SK-N-SH (cell line): ENCODE measurements at regions not wholly inside any gene's neighbourhood (a gene's known extent, or its start where the extent isn't known, plus 50 kb on each side); places are given as distances from the start of the nearest gene placed in this dataset.

Experiments
- CTCF ChIP-seq: fragments of 200-600 bp; sonication (generic); IDR thresholded peaks from 2 replicates; pipeline ENCODE4 v1.6.1; 2017; ENCODE audit warnings: antibody characterized with exemption, mild to moderate bottlenecking, moderate library complexity
- EP300 ChIP-seq, 2 experiments: IDR thresholded peaks; 2 replicates each; pipeline versions ENCODE4 v1.4.0 to v1.6.1; 2012; ENCODE audit warnings: borderline replicate concordance in 1 of 2, low read depth in 1 of 2, low read length in 1 of 2
- GATA2 ChIP-seq: sonication (generic); formaldehyde crosslinking; IDR thresholded peaks from 2 replicates; pipeline ENCODE4 v1.5.0; 2020; ENCODE audit warnings: mild to moderate bottlenecking, missing genetic modification reagents
- JUND ChIP-seq: IDR thresholded peaks from 2 replicates; pipeline ENCODE4 v1.4.0; 2012
- MXI1 ChIP-seq: IDR thresholded peaks from 2 replicates; pipeline ENCODE4 v1.6.1; 2012; ENCODE audit warnings: mild to moderate bottlenecking, low read depth, low read length, improper control_type of control experiment
- POLR2AphosphoS5 ChIP-seq: IDR thresholded peaks from 2 replicates; pipeline ENCODE4 v1.6.1; 2012; ENCODE audit warnings: low read depth, low read length
- RAD21 ChIP-seq: IDR thresholded peaks from 2 replicates; pipeline ENCODE4 v1.6.1; 2012; ENCODE audit warnings: mild to moderate bottlenecking, low read length
- RCOR1 ChIP-seq: fragments of 150-350 bp; IDR thresholded peaks from 2 replicates; pipeline ENCODE4 v1.6.1; 2017; ENCODE audit warnings: antibody characterized with exemption, low read length
- TF ChIP-seq, protein P1 (sequence below): fragments of 150-350 bp; IDR thresholded peaks from 2 replicates; pipeline ENCODE4 v1.6.1; 2017; ENCODE audit warnings: antibody characterized with exemption, low read length, low read depth, borderline replicate concordance
- TF ChIP-seq, protein P2 (sequence below): IDR thresholded peaks from 2 replicates; pipeline ENCODE4 v1.6.1; 2012; ENCODE audit warnings: mild to moderate bottlenecking, low read depth, low read length, moderate library complexity
- TF ChIP-seq, protein P3 (sequence below): IDR thresholded peaks from 2 replicates; pipeline ENCODE4; 2012
- TF ChIP-seq, protein P4 (sequence below): IDR thresholded peaks from 2 replicates; pipeline ENCODE4 v1.4.0; 2012; ENCODE audit warnings: low read depth, borderline replicate concordance

DNA sequence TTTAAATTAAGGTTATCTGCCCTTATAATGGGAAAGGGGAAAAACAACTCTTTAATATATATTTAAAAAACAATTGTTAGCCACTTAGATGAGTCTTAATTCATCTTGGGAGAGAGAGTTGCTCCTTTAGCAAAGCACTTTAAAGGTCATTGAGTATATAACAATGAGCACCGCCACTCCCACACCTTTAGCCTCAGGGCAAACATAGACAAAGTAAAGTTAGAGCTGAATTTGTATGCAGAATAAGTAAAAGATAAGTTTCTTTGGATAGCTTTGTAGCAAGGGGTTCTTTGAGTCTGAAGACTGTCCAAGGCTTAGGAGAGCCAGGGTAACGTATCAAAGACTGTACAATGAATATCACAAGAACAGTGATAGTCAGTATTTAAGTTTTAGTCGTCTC, 728.8 kb upstream of the LMO3 start:
- TF ChIP-seq CTCF (no peak), RCOR1 (no peak), POLR2AphosphoS5 (no peak), RAD21 (no peak), EP300 (IDR thresholded peaks at IDR 0.05; ENCODE audit: borderline replicate concordance in 1 of 2, low read depth in 1 of 2, low read length in 1 of 2) (no peak), GATA2 (CRISPR knock-in tag) (no peak), MXI1 (no peak), JUND (no peak)
- TF ChIP-seq, protein P1, sequence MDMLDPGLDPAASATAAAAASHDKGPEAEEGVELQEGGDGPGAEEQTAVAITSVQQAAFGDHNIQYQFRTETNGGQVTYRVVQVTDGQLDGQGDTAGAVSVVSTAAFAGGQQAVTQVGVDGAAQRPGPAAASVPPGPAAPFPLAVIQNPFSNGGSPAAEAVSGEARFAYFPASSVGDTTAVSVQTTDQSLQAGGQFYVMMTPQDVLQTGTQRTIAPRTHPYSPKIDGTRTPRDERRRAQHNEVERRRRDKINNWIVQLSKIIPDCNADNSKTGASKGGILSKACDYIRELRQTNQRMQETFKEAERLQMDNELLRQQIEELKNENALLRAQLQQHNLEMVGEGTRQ = no peak
- TF ChIP-seq, protein P2, sequence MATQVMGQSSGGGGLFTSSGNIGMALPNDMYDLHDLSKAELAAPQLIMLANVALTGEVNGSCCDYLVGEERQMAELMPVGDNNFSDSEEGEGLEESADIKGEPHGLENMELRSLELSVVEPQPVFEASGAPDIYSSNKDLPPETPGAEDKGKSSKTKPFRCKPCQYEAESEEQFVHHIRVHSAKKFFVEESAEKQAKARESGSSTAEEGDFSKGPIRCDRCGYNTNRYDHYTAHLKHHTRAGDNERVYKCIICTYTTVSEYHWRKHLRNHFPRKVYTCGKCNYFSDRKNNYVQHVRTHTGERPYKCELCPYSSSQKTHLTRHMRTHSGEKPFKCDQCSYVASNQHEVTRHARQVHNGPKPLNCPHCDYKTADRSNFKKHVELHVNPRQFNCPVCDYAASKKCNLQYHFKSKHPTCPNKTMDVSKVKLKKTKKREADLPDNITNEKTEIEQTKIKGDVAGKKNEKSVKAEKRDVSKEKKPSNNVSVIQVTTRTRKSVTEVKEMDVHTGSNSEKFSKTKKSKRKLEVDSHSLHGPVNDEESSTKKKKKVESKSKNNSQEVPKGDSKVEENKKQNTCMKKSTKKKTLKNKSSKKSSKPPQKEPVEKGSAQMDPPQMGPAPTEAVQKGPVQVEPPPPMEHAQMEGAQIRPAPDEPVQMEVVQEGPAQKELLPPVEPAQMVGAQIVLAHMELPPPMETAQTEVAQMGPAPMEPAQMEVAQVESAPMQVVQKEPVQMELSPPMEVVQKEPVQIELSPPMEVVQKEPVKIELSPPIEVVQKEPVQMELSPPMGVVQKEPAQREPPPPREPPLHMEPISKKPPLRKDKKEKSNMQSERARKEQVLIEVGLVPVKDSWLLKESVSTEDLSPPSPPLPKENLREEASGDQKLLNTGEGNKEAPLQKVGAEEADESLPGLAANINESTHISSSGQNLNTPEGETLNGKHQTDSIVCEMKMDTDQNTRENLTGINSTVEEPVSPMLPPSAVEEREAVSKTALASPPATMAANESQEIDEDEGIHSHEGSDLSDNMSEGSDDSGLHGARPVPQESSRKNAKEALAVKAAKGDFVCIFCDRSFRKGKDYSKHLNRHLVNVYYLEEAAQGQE = no peak
- TF ChIP-seq, protein P3, sequence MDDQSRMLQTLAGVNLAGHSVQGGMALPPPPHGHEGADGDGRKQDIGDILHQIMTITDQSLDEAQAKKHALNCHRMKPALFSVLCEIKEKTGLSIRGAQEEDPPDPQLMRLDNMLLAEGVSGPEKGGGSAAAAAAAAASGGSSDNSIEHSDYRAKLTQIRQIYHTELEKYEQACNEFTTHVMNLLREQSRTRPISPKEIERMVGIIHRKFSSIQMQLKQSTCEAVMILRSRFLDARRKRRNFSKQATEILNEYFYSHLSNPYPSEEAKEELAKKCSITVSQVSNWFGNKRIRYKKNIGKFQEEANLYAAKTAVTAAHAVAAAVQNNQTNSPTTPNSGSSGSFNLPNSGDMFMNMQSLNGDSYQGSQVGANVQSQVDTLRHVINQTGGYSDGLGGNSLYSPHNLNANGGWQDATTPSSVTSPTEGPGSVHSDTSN = no peak
- TF ChIP-seq, protein P4, sequence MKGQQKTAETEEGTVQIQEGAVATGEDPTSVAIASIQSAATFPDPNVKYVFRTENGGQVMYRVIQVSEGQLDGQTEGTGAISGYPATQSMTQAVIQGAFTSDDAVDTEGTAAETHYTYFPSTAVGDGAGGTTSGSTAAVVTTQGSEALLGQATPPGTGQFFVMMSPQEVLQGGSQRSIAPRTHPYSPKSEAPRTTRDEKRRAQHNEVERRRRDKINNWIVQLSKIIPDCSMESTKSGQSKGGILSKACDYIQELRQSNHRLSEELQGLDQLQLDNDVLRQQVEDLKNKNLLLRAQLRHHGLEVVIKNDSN = no peak
